GM19452 (cell line): ENCODE measurements at regions not wholly inside any gene's neighbourhood (a gene's known extent, or its start where the extent isn't known, plus 50 kb on each side); places are given as distances from the start of the nearest gene placed in this dataset.
"Not testable (repeated sequence)": the region's sequence is repeated elsewhere in the genome, so short reads cannot be mapped to it uniquely, and the experiment has no call there.

Experiments used
- ATAC-seq: cut with Tn5 transposase; IDR thresholded peaks from one replicate; pipeline ENCODE4 v1.9.1; 2021; ENCODE audit not compliant: unreplicated experiment

GRCh38 chr1:102178480-102178879 is 181.8 kb upstream of the OLFM3 start:
- no peak for ATAC-seq

DNA sequence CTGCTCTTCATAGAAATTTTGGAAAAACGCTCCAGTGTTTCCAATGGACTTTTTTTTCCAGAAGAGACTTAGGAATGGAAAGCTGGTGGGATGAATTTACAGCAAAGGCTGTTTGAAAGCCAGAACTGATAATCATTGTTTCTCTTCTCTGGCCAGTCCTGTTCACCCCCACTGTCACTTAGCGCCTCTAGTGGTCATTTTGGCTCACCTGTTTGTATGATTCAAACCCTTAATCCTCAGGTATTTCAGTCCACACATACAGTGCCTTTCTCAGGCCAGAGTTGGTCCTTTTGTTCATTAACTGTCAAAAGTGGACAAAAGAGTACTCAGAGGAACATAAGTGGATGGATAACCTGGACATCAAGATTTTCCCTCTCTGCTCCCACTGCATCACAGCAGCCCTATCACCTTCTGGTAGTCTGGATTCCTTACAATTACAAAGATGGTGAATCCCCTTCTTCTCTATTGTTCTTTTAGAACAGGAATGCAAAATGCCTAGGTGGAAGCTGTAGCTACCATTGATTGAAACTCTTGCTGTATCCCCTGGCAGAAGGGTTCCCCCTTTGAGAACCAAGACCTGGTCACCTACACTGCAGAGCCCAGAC is 177.6 kb upstream of the OLFM3 start:
- ATAC-seq, result peak; percentile 85

GRCh38 chr1:102172200-102172599 is 175.5 kb upstream of the OLFM3 start:
- no peak for ATAC-seq

DNA sequence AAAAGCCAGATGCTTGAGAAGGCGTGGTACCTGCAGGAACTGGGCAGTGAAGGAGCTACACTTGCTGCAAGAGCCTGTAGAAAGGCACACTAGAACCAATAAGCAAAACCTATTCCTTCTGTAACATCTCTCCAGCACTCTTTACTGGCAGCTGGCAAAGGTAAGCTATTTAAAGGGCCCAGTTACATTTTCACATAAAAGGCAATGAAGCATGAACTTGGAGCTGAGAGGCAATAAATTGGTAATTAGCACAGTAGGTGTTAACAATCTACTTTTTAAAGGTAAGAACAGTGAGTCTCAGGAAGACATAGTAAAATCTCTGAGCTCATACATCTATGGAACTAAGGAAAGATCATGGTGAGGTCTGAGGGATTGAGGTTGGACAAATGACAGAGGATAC is 167.1 kb upstream of the OLFM3 start:
- no peak for ATAC-seq

DNA sequence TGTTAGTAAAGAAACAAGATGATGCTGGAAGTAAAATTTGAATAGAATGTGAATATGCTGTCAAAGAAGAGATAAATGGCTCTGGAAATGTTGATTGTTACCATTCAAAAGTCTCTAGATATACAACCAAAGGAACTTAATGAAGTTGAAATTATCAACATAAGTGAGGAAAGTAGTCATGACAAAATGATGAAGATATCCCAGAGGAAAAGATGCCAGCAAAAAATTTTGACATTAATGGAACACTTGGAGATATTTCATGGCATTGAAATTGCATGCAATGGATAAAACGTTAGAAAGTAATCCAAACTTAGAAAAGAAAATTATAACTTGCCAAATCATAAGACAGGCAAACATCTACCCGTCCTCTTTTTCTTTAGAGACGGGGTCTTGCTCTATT is 154.5 kb upstream of the OLFM3 start:
- ATAC-seq, result no peak

DNA sequence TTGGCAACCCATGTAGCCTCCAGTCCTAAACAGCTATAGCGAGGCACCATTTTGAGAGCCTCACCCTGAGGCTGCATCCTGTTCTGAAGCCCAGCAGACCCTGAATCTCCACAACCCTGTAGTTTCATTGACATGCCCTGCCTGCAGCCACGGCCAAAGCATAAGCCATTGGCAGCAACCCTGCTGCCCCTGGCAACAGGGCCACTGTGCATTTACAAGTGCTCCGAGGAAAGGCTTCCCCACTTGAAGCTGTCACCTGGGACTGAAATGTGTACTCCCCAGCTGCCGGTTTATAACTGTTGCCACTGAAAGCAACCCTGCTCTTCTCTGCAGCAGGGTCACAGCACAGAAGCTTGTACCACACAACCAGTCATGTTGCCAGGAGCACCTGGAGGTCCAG is 124.2 kb upstream of the OLFM3 start:
- no peak for ATAC-seq

- no peak for ATAC-seq
These were observed 121.4 kb upstream of the OLFM3 start for GRCh38 chr1:102118150-102118549.

DNA sequence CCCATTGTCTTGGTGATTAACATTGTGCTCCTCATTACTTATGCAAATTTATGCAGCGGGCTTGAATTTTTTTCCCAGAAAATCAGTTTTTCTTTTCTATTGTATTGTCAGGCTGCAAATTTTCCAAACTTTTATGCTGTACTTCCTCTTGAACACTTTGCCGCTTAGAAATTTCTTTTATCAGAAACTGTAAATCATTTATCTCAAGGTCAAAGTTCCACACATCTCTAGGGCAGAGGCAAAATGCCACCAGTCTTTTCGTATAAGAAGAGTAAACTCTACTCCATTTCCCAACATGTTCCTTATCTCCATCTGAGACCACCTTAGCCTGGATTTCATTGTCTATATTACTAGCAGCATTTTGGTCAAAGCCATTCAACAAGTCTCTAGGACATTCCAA is 113.9 kb upstream of the OLFM3 start:
- no peak for ATAC-seq

- not testable (repeated sequence) for ATAC-seq
These were observed 112.8 kb upstream of the OLFM3 start for GRCh38 chr1:102109493-102109892.

DNA sequence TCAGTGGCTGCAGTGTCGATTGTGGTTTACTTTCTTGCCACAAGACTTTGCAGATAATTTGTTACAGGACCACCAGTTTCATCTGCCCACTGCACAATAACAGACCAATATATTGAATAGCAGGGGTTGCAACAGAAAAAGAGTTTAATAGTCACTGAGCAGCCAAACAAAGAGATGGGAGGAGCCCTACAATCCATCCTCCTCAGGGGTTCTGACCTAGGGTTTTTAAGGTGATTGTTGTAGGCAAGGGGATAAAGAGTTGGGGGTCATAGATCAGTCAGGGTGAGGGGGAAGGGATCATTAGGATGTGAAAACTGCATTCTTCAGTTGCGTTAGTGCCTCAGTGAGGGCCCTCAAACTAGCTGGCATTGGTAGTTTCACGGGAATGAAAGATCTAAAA is 110.7 kb upstream of the OLFM3 start:
- ATAC-seq, result no peak

DNA sequence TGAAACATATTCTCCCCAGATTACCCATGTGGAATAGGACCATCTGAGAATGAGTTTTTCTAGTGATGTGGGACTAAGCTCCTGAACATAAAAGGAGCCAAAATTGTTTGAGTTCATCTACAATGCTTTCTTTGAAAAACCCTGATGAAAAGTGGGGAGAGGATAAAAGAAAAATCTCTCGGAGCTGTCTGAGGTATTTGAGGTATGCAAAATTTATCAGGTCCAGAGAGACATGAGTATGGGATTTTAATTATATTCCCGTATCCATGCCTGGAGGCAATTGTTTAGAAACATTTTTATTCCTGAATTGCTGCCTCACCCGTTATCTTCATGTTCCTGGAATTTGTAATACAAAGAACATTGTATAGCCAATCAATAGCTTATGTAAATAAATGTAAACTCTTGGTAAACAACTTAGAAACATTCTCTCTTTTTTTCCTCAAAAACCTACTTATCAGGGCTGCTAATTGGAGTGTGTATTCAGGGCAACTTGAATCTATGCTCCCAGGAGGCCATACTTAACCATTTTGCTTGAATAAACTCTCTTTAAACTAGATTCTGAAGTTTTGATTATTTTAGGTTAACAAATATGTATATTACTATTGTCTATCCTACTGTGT is 109.3 kb upstream of the OLFM3 start:
- ATAC-seq, result no peak

GRCh38 chr1:102103646-102104045 is 106.9 kb upstream of the OLFM3 start:
- no peak for ATAC-seq

- no peak for ATAC-seq
These were observed 105.6 kb upstream of the OLFM3 start for GRCh38 chr1:102102276-102102780.

GRCh38 chr1:102100666-102101065 is 103.9 kb upstream of the OLFM3 start:
- ATAC-seq, result no peak

DNA sequence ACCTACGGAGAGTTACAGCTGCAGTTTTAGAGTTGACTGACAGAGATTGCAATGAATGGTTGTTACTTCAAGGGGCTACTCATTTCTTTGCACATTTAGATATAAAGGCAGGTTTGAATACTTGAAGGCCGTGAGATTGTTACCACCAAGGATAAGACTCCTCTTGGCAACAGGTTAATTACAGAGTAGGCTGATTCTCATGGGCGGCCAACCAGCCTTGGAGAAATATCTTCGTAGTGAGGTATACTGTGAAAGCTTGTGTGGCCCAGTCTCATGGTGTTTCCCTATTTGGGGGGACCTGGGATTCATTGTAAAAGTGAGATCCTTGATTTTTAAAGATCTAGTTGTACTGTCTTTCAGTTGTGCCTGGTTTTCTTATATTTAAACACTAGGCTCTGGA is 103.2 kb upstream of the OLFM3 start:
- ATAC-seq, result no peak

- ATAC-seq, result no peak
These were observed 101.8 kb upstream of the OLFM3 start for GRCh38 chr1:102098536-102098935.

GRCh38 chr1:102098081-102098480 is 101.4 kb upstream of the OLFM3 start:
- no peak for ATAC-seq

GRCh38 chr1:102097451-102097850 is 100.7 kb upstream of the OLFM3 start:
- no peak for ATAC-seq

GRCh38 chr1:102096162-102096561 is 99.4 kb upstream of the OLFM3 start:
- no peak for ATAC-seq

GRCh38 chr1:102089791-102090190 is 93.1 kb upstream of the OLFM3 start:
- ATAC-seq, result no peak

GRCh38 chr1:102085896-102086295 is 89.2 kb upstream of the OLFM3 start:
- no peak for ATAC-seq

GRCh38 chr1:102084771-102085535 is 88.2 kb upstream of the OLFM3 start:
- no peak for ATAC-seq
